ENCODE measurements at regions not wholly inside any gene's neighbourhood (a gene's known extent, or its start where the extent isn't known, plus 50 kb on each side); places are given as distances from the start of the nearest gene placed in this dataset.
"Not testable (repeated sequence)": the region's sequence is repeated elsewhere in the genome, so short reads cannot be mapped to it uniquely, and the experiment has no call there.

GRCh38 chrX:830532-830931, 199.9 kb downstream of the SHOX start:
- DNase-seq, result no peak

- no peak for DNase-seq
Measured at GRCh38 chrX:829145-829544, 198.6 kb downstream of the SHOX start.

GRCh38 chrX:828411-828959, 197.9 kb downstream of the SHOX start:
- no peak for DNase-seq

GRCh38 chrX:826448-826847, 195.9 kb downstream of the SHOX start:
- DNase-seq, result no peak

- no peak for DNase-seq
Measured at GRCh38 chrX:825991-826390, 195.4 kb downstream of the SHOX start.

GRCh38 chrX:823073-823472, 192.5 kb downstream of the SHOX start:
- DNase-seq, result not testable (repeated sequence)

- DNase-seq, result no peak
Measured at GRCh38 chrX:821327-822107, 190.9 kb downstream of the SHOX start.

GRCh38 chrX:819684-820083, 189.1 kb downstream of the SHOX start:
- no peak for DNase-seq

GRCh38 chrX:817759-818300, 187.2 kb downstream of the SHOX start:
- no peak for DNase-seq

GRCh38 chrX:817147-817546, 186.6 kb downstream of the SHOX start:
- DNase-seq, result not testable (repeated sequence)

- no peak for DNase-seq
Measured at GRCh38 chrX:816411-816810, 185.8 kb downstream of the SHOX start.

- no peak for DNase-seq
Measured at GRCh38 chrX:810186-810585, 179.6 kb downstream of the SHOX start.

- DNase-seq, result no peak
Measured at GRCh38 chrX:809081-809480, 178.5 kb downstream of the SHOX start.

GRCh38 chrX:806586-806985, 176.0 kb downstream of the SHOX start:
- no peak for DNase-seq

- DNase-seq, result no peak
Measured at GRCh38 chrX:805988-806387, 175.4 kb downstream of the SHOX start.

GRCh38 chrX:805103-805670, 174.6 kb downstream of the SHOX start:
- no peak for DNase-seq

GRCh38 chrX:802846-803245, 172.3 kb downstream of the SHOX start:
- DNase-seq, result no peak

- no peak for DNase-seq
Measured at GRCh38 chrX:799808-800207, 169.2 kb downstream of the SHOX start.

GRCh38 chrX:794311-794710, 163.7 kb downstream of the SHOX start:
- DNase-seq, result no peak

- no peak for DNase-seq
Measured at GRCh38 chrX:793216-793770, 162.7 kb downstream of the SHOX start.

GRCh38 chrX:791479-792034, 161.0 kb downstream of the SHOX start:
- DNase-seq, result no peak

- DNase-seq, result no peak
Measured at GRCh38 chrX:790783-791360, 160.3 kb downstream of the SHOX start.

- DNase-seq, result no peak
Measured at GRCh38 chrX:790041-790506, 159.5 kb downstream of the SHOX start.

Data from T-helper 9 cell (primary cell).